Uterus (tissue), 2 donors: ENCODE measurements at regions not wholly inside any gene's neighbourhood (a gene's known extent, or its start where the extent isn't known, plus 50 kb on each side); places are given as distances from the start of the nearest gene placed in this dataset.
"Not testable (repeated sequence)": the region's sequence is repeated elsewhere in the genome, so short reads cannot be mapped to it uniquely, and the experiment has no call there.

Source experiments
- CTCF ChIP-seq, 4 experiments: fragments of 200-600 bp in 2 of 4; fragments of 450-650 bp in 2 of 4; sonication (generic) in 2 of 4; IDR thresholded peaks; one replicate each; pipeline ENCODE4 v1.5.1; 2016 to 2019; ENCODE audit warnings: antibody characterized with exemption in 4 of 4, mild to moderate bottlenecking in 2 of 4, moderate library complexity in 1 of 4
- POLR2A ChIP-seq, 2 donors: fragments of 450-650 bp; IDR thresholded peaks; one replicate each; pipeline ENCODE4 v1.6.1; 2016; ENCODE audit warnings: antibody characterized with exemption in 2 of 2, mild to moderate bottlenecking in 1 of 2, moderate library complexity in 1 of 2

- not testable (repeated sequence) for TF ChIP-seq POLR2A, CTCF (IDR thresholded peaks at IDR 0.05)
Observed at GRCh38 chr6:2597457-2597856, 153.3 kb downstream of the MYLK4 start.
